Natural killer cell (primary cell): ENCODE measurements at regions not wholly inside any gene's neighbourhood (a gene's known extent, or its start where the extent isn't known, plus 50 kb on each side); places are given as distances from the start of the nearest gene placed in this dataset.
"Not testable (repeated sequence)": the region's sequence is repeated elsewhere in the genome, so short reads cannot be mapped to it uniquely, and the experiment has no call there.

Experiments used
- ATAC-seq, 3 donors: fragments of 150-1000 bp in 2 of 3; fragments of 200-7000 bp in 1 of 3; cut with Tn5 transposase; 1 replicate in 1 of 3; 2 replicates in 2 of 3; pipeline ENCODE4 v1.10.0; 2021; ENCODE audit warnings: mild to moderate bottlenecking in 2 of 3, moderate library complexity in 2 of 3
- DNase-seq, 2 donors: peaks; one replicate each; pipeline versions ENCODE4 v3.0.0 to v3.0.0-alpha.2; 2013 to 2021; ENCODE audit warnings: mixed read lengths in 1 of 2
- H3K27ac ChIP-seq: one replicate; pipeline ENCODE4 v1.5.1; 2013; ENCODE audit warnings: mild to moderate bottlenecking, low read length
- H3K27me3 ChIP-seq: one replicate; pipeline ENCODE4 v1.6.1; 2013; ENCODE audit warnings: low read length; ENCODE audit not compliant: control insufficient read depth, insufficient read depth
- H3K36me3 ChIP-seq: one replicate; pipeline ENCODE4 v1.6.1; 2013; ENCODE audit warnings: low read length; ENCODE audit not compliant: control insufficient read depth, insufficient read depth
- H3K4me1 ChIP-seq: one replicate; pipeline ENCODE4 v1.6.1; 2013; ENCODE audit warnings: low read length; ENCODE audit not compliant: control insufficient read depth, insufficient read depth
- H3K4me3 ChIP-seq: one replicate; pipeline ENCODE4 v1.5.1; 2013; ENCODE audit warnings: low read length
- H3K9me3 ChIP-seq: one replicate; pipeline ENCODE4 v1.6.1; 2013; ENCODE audit warnings: low read length; ENCODE audit not compliant: control insufficient read depth, insufficient read depth
- H3K27ac Mint-ChIP-seq, 2 donors: one replicate each; pipeline ENCODE4 v1.8.0; 2022; ENCODE audit warnings: mild to moderate bottlenecking in 2 of 2, mixed read lengths in 2 of 2, moderate library complexity in 1 of 2
- H3K27me3 Mint-ChIP-seq, 2 donors: one replicate each; pipeline ENCODE4 v1.8.0; 2022; ENCODE audit warnings: low read depth in 2 of 2, mixed read lengths in 2 of 2
- H3K36me3 Mint-ChIP-seq: one replicate; pipeline ENCODE4 v1.8.0; 2022; ENCODE audit warnings: mixed read lengths
- H3K4me1 Mint-ChIP-seq, 2 donors: one replicate each; pipeline ENCODE4 v1.8.0; 2022; ENCODE audit warnings: mixed read lengths in 2 of 2
- H3K4me3 Mint-ChIP-seq: one replicate; pipeline ENCODE4 v1.8.0; 2022; ENCODE audit warnings: mild to moderate bottlenecking, moderate library complexity, mixed read lengths
- H3K9me3 Mint-ChIP-seq, 2 donors: one replicate each; pipeline ENCODE4 v1.8.0; 2022; ENCODE audit warnings: mixed read lengths in 2 of 2
- CTCF ChIP-seq: fragments of 200-600 bp; IDR thresholded peaks from one replicate; pipeline ENCODE4 v1.8.0; 2022; ENCODE audit warnings: antibody characterized with exemption
- WGBS: methylation state at CpG from one replicate; pipeline ENCODE4 v1.1.7; 2013; ENCODE audit warnings: missing lambda C conversion rate; ENCODE audit not compliant: insufficient coverage; 5-methylcytosine and 5-hydroxymethylcytosine counted together
- intact Hi-C: fragments of 100-400 bp; cut with micrococcal nuclease; formaldehyde crosslinking; loops from one replicate; pipeline ENCODE4 v1.14.2; 2022

GRCh38 chr2:34529965-34530364 lies 930.9 kb upstream of the FAM98A start:
- Histone ChIP-seq H3K27me3 (no peaks in the 10 kb centered on the region), H3K27ac (no peak overlapping the region), H3K36me3 (no peaks in the 10 kb centered on the region), H3K4me1 (no peaks in the 10 kb centered on the region), H3K9me3 (no peaks in the 10 kb centered on the region), H3K4me3 (no peak overlapping the region)
- Mint-ChIP-seq H3K4me3 (no peak overlapping the region), H3K27me3 (no peaks in the 10 kb centered on the region), H3K36me3 (no peaks in the 10 kb centered on the region), H3K4me1 (no peaks in the 10 kb centered on the region), H3K9me3 (peaks cover 8 to 15% of the 10 kb centered on the region in 2 donors), H3K27ac (no peak overlapping the region)
- no peak for TF ChIP-seq CTCF
- intact Hi-C loops: no loop called here
- ATAC-seq (no peak), DNase-seq (no peak)
- 100% methylated on average over 1 of the region's 1 CpG for WGBS

- H3K4me3 ChIP-seq: no peak overlapping the region
- Mint-ChIP-seq H3K9me3 (peaks cover 8 to 21% of the 10 kb centered on the region in 2 donors), H3K27ac (no peak overlapping the region), H3K36me3 (no peaks in the 10 kb centered on the region), H3K4me1 (no peaks in the 10 kb centered on the region), H3K4me3 (no peak overlapping the region), H3K27me3 (no peaks in the 10 kb centered on the region)
- 79% methylated on average over 3 of the region's 3 CpGs for WGBS
- TF ChIP-seq CTCF: no peak
- DNase-seq (no peak), ATAC-seq (no peak)
- H3K36me3 ChIP-seq: no peaks in the 10 kb centered on the region
- H3K9me3 ChIP-seq: no peaks in the 10 kb centered on the region
- intact Hi-C loops: no loop called here
- H3K27ac ChIP-seq: no peak overlapping the region
- no peaks in the 10 kb centered on the region for H3K4me1 ChIP-seq
- H3K27me3 ChIP-seq: no peaks in the 10 kb centered on the region
These were observed 924.9 kb upstream of the FAM98A start for GRCh38 chr2:34523958-34524514.

GRCh38 chr2:34519659-34520058 lies 920.6 kb upstream of the FAM98A start:
- no peak overlapping the region for H3K27ac Mint-ChIP-seq
- H3K9me3 ChIP-seq: peaks cover 4% of the 10 kb centered on the region
- DNase-seq (no peak), ATAC-seq (no peak)
- H3K4me3 Mint-ChIP-seq: no peak overlapping the region
- H3K4me1 ChIP-seq: no peaks in the 10 kb centered on the region
- intact Hi-C loops: no loop called here
- H3K36me3 Mint-ChIP-seq: no peaks in the 10 kb centered on the region
- H3K9me3 Mint-ChIP-seq: peaks cover 9 to 22% of the 10 kb centered on the region in 2 donors
- WGBS: 80% methylated on average over 1 of the region's 3 CpGs
- no peaks in the 10 kb centered on the region for H3K36me3 ChIP-seq
- H3K27me3 ChIP-seq: no peaks in the 10 kb centered on the region
- no peaks in the 10 kb centered on the region for H3K4me1 Mint-ChIP-seq
- no peak overlapping the region for H3K27ac ChIP-seq
- H3K4me3 ChIP-seq: no peak overlapping the region
- no peak for TF ChIP-seq CTCF
- no peaks in the 10 kb centered on the region for H3K27me3 Mint-ChIP-seq

GRCh38 chr2:34498561-34498960 lies 899.5 kb upstream of the FAM98A start:
- no peaks in the 10 kb centered on the region for H3K36me3 Mint-ChIP-seq
- no peak overlapping the region for H3K27ac Mint-ChIP-seq
- H3K4me3 Mint-ChIP-seq: no peak overlapping the region
- no peak overlapping the region for H3K27ac ChIP-seq
- ATAC-seq (no peak), DNase-seq (no peak)
- H3K4me3 ChIP-seq: no peak overlapping the region
- no peaks in the 10 kb centered on the region for H3K36me3 ChIP-seq
- H3K9me3 ChIP-seq: peaks cover 9% of the 10 kb centered on the region
- H3K4me1 Mint-ChIP-seq: no peaks in the 10 kb centered on the region
- H3K27me3 ChIP-seq: no peaks in the 10 kb centered on the region
- no peaks in the 10 kb centered on the region for H3K4me1 ChIP-seq
- no peak for TF ChIP-seq CTCF
- H3K27me3 Mint-ChIP-seq: no peaks in the 10 kb centered on the region
- 100% methylated on average over 1 of the region's 1 CpG for WGBS
- intact Hi-C loops: no loop called here
- peaks cover 20 to 36% of the 10 kb centered on the region in 2 donors for H3K9me3 Mint-ChIP-seq

- H3K27me3 Mint-ChIP-seq, H3K36me3 ChIP-seq, DNase-seq, H3K4me3 Mint-ChIP-seq, H3K9me3 ChIP-seq, intact Hi-C loops, ATAC-seq, H3K36me3 Mint-ChIP-seq, H3K27ac ChIP-seq, H3K4me1 Mint-ChIP-seq, H3K4me3 ChIP-seq, H3K27me3 ChIP-seq, H3K27ac Mint-ChIP-seq, H3K4me1 ChIP-seq: not testable (repeated sequence)
- 93% methylated on average over 17 of the region's 18 CpGs for WGBS
- H3K9me3 Mint-ChIP-seq: peaks cover 16 to 23% of the 10 kb centered on the region in 2 donors
These were observed 895.1 kb upstream of the FAM98A start for GRCh38 chr2:34494192-34494591.
